ENCODE measurements at regions not wholly inside any gene's neighbourhood (a gene's known extent, or its start where the extent isn't known, plus 50 kb on each side); places are given as distances from the start of the nearest gene placed in this dataset.

GRCh38 chr14:35471803-35472202, 62.2 kb upstream of the INSM2 start (continued):
- TF ChIP-seq ZNF280B (CRISPR knock-in tag; IDR thresholded peaks at IDR 0.05) (no peak), NFE2 (IDR thresholded peaks at IDR 0.05; ENCODE audit: low read depth) (no peak), SUPT5H (IDR thresholded peaks at IDR 0.05) (no peak), ZBED1 (IDR thresholded peaks at IDR 0.05) (no peak), USF2 (CRISPR knock-in tag; IDR thresholded peaks at IDR 0.05) (no peak), HDAC1 (IDR thresholded peaks at IDR 0.05) (no peak), RERE (CRISPR knock-in tag; IDR thresholded peaks at IDR 0.05; ENCODE audit: borderline replicate concordance) (no peak)
